Endothelial cell of umbilical vein (primary cell): ENCODE measurements at regions not wholly inside any gene's neighbourhood (a gene's known extent, or its start where the extent isn't known, plus 50 kb on each side); places are given as distances from the start of the nearest gene placed in this dataset.

ENCODE experiments used
- EZH2 ChIP-seq: IDR thresholded peaks from 2 replicates; pipeline ENCODE4 v1.6.1; 2012; ENCODE audit warnings: borderline replicate concordance, low read depth, mild to moderate bottlenecking, moderate library complexity, low read length, inconsistent platforms; ENCODE audit not compliant: severe bottlenecking
- MYC ChIP-seq: IDR thresholded peaks from one replicate; pipeline ENCODE4 v1.6.1; 2011; ENCODE audit warnings: mild to moderate bottlenecking, low read depth, low read length
- POLR2A ChIP-seq: IDR thresholded peaks from 2 replicates; pipeline ENCODE4 v1.6.1; 2012; ENCODE audit warnings: low read depth, mild to moderate bottlenecking, control low read depth, low read length
- POLR2AphosphoS5 ChIP-seq: IDR thresholded peaks from 2 replicates; pipeline ENCODE4 v1.6.1; 2012; ENCODE audit warnings: low read depth, mild to moderate bottlenecking, control low read depth, low read length, moderate library complexity; ENCODE audit not compliant: insufficient read depth
- TF ChIP-seq, protein P1 (sequence below), 2 donors: IDR thresholded peaks; 1 replicate in 1 of 2; 2 replicates in 1 of 2; pipeline ENCODE4 v1.5.1; 2011; ENCODE audit warnings: low read length in 2 of 2, mild to moderate bottlenecking in 2 of 2, moderate library complexity in 2 of 2, control low read depth in 1 of 2, inconsistent platforms in 1 of 2, low read depth in 1 of 2; ENCODE audit not compliant: insufficient read depth in 1 of 2; ENCODE audit errors: extremely low read depth in 1 of 2
- TF ChIP-seq, protein P2 (sequence below): IDR thresholded peaks from 2 replicates; pipeline ENCODE4 v1.6.1; 2011; ENCODE audit not compliant: insufficient read depth, insufficient read length

DNA sequence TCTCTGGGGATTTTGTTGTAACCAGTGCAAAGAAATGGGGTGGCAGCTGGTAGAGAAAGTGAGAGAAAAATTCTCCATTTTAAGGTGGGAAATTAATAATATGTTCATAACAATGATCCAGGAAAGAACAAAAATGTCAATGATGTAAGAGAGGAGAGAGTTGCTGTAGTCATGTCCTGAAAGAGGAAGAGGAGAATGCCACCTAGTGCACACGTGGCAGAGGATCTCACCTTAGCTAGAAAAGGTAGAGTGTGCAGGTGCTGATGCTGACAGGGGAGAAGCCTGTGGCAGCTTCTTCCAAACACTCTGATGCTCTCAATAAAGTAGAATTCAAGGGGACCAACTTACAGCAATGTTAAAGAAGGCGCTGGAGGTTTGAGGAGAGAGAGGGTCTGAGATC lies 282.9 kb upstream of the PKDCC start:
- TF ChIP-seq, protein P1, sequence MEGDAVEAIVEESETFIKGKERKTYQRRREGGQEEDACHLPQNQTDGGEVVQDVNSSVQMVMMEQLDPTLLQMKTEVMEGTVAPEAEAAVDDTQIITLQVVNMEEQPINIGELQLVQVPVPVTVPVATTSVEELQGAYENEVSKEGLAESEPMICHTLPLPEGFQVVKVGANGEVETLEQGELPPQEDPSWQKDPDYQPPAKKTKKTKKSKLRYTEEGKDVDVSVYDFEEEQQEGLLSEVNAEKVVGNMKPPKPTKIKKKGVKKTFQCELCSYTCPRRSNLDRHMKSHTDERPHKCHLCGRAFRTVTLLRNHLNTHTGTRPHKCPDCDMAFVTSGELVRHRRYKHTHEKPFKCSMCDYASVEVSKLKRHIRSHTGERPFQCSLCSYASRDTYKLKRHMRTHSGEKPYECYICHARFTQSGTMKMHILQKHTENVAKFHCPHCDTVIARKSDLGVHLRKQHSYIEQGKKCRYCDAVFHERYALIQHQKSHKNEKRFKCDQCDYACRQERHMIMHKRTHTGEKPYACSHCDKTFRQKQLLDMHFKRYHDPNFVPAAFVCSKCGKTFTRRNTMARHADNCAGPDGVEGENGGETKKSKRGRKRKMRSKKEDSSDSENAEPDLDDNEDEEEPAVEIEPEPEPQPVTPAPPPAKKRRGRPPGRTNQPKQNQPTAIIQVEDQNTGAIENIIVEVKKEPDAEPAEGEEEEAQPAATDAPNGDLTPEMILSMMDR (IDR thresholded peaks at IDR 0.05; ENCODE audit: extremely low read depth in 1 of 2, insufficient read depth in 1 of 2, low read depth in 1 of 2, low read length in 2 of 2), result no peak
- TF ChIP-seq, protein P2, sequence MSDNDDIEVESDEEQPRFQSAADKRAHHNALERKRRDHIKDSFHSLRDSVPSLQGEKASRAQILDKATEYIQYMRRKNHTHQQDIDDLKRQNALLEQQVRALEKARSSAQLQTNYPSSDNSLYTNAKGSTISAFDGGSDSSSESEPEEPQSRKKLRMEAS, result no peak
- TF ChIP-seq POLR2A (no peak), EZH2 (no peak), POLR2AphosphoS5 (no peak), MYC (no peak)
